ENCODE measurements at regions not wholly inside any gene's neighbourhood (a gene's known extent, or its start where the extent isn't known, plus 50 kb on each side); places are given as distances from the start of the nearest gene placed in this dataset.

GRCh38 chr3:112742934-112743333 lies 102.0 kb upstream of the CCDC80 start:
- TF ChIP-seq EZH2 (IDR thresholded peaks at IDR 0.05; ENCODE audit: low read depth): no peak
- no peak for TF ChIP-seq CTCF (conservative IDR thresholded peaks at IDR 0.05)
